Breast epithelium (tissue), 3 donors: ENCODE measurements at regions not wholly inside any gene's neighbourhood (a gene's known extent, or its start where the extent isn't known, plus 50 kb on each side); places are given as distances from the start of the nearest gene placed in this dataset.

ENCODE experiments used
- CTCF ChIP-seq, 3 donors: fragments of 450-650 bp; IDR thresholded peaks; one replicate each; pipeline ENCODE4 v1.5.1; 2016 to 2017; ENCODE audit warnings: antibody characterized with exemption in 3 of 3, mild to moderate bottlenecking in 3 of 3, moderate library complexity in 3 of 3
- POLR2A ChIP-seq: fragments of 450-650 bp; IDR thresholded peaks from one replicate; pipeline ENCODE4 v1.6.1; 2016; ENCODE audit warnings: antibody characterized with exemption, mild to moderate bottlenecking, moderate library complexity
- POLR2AphosphoS5 ChIP-seq, 3 donors: sonication (generic); formaldehyde crosslinking; IDR thresholded peaks; one replicate each; pipeline ENCODE4 v1.6.1; 2017; ENCODE audit warnings: antibody characterized with exemption in 3 of 3

GRCh38 chr16:50441486-50442157 lies 72.8 kb upstream of the BRD7 start:
- TF ChIP-seq POLR2A, result no peak
- TF ChIP-seq CTCF (IDR thresholded peaks at IDR 0.05), result no peak
- TF ChIP-seq POLR2AphosphoS5 (IDR thresholded peaks at IDR 0.05), result no peak
